Stimulated activated CD4-positive, alpha-beta T cell treated with anti-CD3 and anti-CD28 coated beads, Interleukin-12 subunit alpha, Interleukin-12 subunit beta, amount 100 ng/mL, for 48 hours (primary cell): ENCODE measurements at regions not wholly inside any gene's neighbourhood (a gene's known extent, or its start where the extent isn't known, plus 50 kb on each side); places are given as distances from the start of the nearest gene placed in this dataset.

Source experiments
- DNase-seq, 3 donors: peaks; one replicate each; pipeline ENCODE4 v3.0.0-alpha.2; 2020; ENCODE audit warnings: low read depth in 2 of 3, low spot score in 1 of 3

GRCh38 chr2:23203383-23203782, 181.6 kb upstream of the KLHL29 start:
- no peak for DNase-seq

- no peak for DNase-seq
Observed at GRCh38 chr2:23204685-23205242, 180.2 kb upstream of the KLHL29 start.

GRCh38 chr2:23206650-23207049, 178.3 kb upstream of the KLHL29 start:
- DNase-seq = no peak

- no peak for DNase-seq
Observed at GRCh38 chr2:23207871-23208270, 177.1 kb upstream of the KLHL29 start.

GRCh38 chr2:23208339-23208738, 176.6 kb upstream of the KLHL29 start:
- DNase-seq = no peak

GRCh38 chr2:23209059-23209458, 175.9 kb upstream of the KLHL29 start:
- no peak for DNase-seq

- no peak for DNase-seq
Observed at GRCh38 chr2:23211987-23212583, 172.9 kb upstream of the KLHL29 start.

- no peak for DNase-seq
Observed at GRCh38 chr2:23213196-23213595, 171.8 kb upstream of the KLHL29 start.

- DNase-seq = no peak
Observed at GRCh38 chr2:23215016-23215415, 170.0 kb upstream of the KLHL29 start.

GRCh38 chr2:23219666-23220065, 165.3 kb upstream of the KLHL29 start:
- no peak for DNase-seq

GRCh38 chr2:23220513-23221094, 164.4 kb upstream of the KLHL29 start:
- no peak for DNase-seq

- no peak for DNase-seq
Observed at GRCh38 chr2:23221236-23221635, 163.7 kb upstream of the KLHL29 start.

- no peak for DNase-seq
Observed at GRCh38 chr2:23221901-23222300, 163.1 kb upstream of the KLHL29 start.

GRCh38 chr2:23230885-23231284, 154.1 kb upstream of the KLHL29 start:
- no peak for DNase-seq

GRCh38 chr2:23231865-23232264, 153.1 kb upstream of the KLHL29 start:
- no peak for DNase-seq

- DNase-seq = no peak
Observed at GRCh38 chr2:23235292-23235691, 149.7 kb upstream of the KLHL29 start.

- DNase-seq = no peak
Observed at GRCh38 chr2:23235736-23236135, 149.2 kb upstream of the KLHL29 start.

- no peak for DNase-seq
Observed at GRCh38 chr2:23237147-23237546, 147.8 kb upstream of the KLHL29 start.

GRCh38 chr2:23238011-23238657, 146.8 kb upstream of the KLHL29 start:
- DNase-seq = no peak

- no peak for DNase-seq
Observed at GRCh38 chr2:23239374-23239773, 145.6 kb upstream of the KLHL29 start.

- DNase-seq = no peak
Observed at GRCh38 chr2:23241121-23241520, 143.9 kb upstream of the KLHL29 start.

- DNase-seq = no peak
Observed at GRCh38 chr2:23241611-23242245, 143.3 kb upstream of the KLHL29 start.
